ENCODE measurements at regions not wholly inside any gene's neighbourhood (a gene's known extent, or its start where the extent isn't known, plus 50 kb on each side); places are given as distances from the start of the nearest gene placed in this dataset.

DNA sequence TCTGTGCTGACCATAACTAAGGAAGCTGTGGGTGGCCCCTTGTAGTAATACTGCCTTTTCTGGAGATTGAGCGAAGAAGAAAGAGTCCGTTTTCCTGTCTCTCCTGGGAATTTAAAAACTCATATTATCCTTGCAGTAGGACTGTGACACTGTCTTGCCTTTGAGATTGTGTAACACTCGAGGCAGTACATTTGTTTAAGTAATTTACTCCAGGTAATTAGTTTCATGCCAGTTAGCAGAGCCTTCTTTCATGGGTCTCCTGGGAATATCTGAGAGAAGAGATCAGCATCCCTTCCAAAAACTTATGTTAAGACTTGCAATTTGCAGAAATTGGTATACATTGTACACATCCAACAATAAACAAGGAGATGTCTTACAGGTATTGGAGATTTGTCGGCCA is 405.6 kb downstream of the DMRT2 start:
- Mint-ChIP-seq H3K27me3 (no peaks in the 10 kb centered on the region), H3K36me3 (ENCODE audit: insufficient read depth) (no peaks in the 10 kb centered on the region)
- no peak for ATAC-seq (replicated peaks; ENCODE audit: extremely low read depth, poor library complexity, severe bottlenecking)

GRCh38 chr9:1456301-1457024 is 406.3 kb downstream of the DMRT2 start:
- ATAC-seq (replicated peaks; ENCODE audit: extremely low read depth, poor library complexity, severe bottlenecking) (no peak), DNase-seq (ENCODE audit: low spot score in 2 of 2) (no peak)
- H3K4me3 Mint-ChIP-seq, result no peak overlapping the region
- no peaks in the 10 kb centered on the region for H3K36me3 Mint-ChIP-seq (ENCODE audit: insufficient read depth)
- no peaks in the 10 kb centered on the region for H3K4me1 Mint-ChIP-seq
- H3K27ac Mint-ChIP-seq (ENCODE audit: low read depth), result no peak overlapping the region
- no peaks in the 10 kb centered on the region for H3K27me3 Mint-ChIP-seq
- no peaks in the 10 kb centered on the region for H3K9me3 Mint-ChIP-seq

More for the DNA sequence above, 405.6 kb downstream of the DMRT2 start:
- Mint-ChIP-seq H3K4me3 (no peak overlapping the region), H3K4me1 (no peaks in the 10 kb centered on the region), H3K9me3 (no peaks in the 10 kb centered on the region), H3K27ac (ENCODE audit: low read depth) (no peak overlapping the region)
- no peak for DNase-seq (ENCODE audit: low spot score in 2 of 2)

GRCh38 chr9:1457460-1457859 is 407.3 kb downstream of the DMRT2 start:
- H3K4me1 Mint-ChIP-seq, result no peaks in the 10 kb centered on the region
- no peak overlapping the region for H3K27ac Mint-ChIP-seq (ENCODE audit: low read depth)
- ATAC-seq (replicated peaks; ENCODE audit: extremely low read depth, poor library complexity, severe bottlenecking) (no peak), DNase-seq (ENCODE audit: low spot score in 2 of 2) (no peak)
- H3K36me3 Mint-ChIP-seq (ENCODE audit: insufficient read depth), result no peaks in the 10 kb centered on the region
- no peaks in the 10 kb centered on the region for H3K9me3 Mint-ChIP-seq
- no peaks in the 10 kb centered on the region for H3K27me3 Mint-ChIP-seq
- H3K4me3 Mint-ChIP-seq, result no peak overlapping the region

DNA sequence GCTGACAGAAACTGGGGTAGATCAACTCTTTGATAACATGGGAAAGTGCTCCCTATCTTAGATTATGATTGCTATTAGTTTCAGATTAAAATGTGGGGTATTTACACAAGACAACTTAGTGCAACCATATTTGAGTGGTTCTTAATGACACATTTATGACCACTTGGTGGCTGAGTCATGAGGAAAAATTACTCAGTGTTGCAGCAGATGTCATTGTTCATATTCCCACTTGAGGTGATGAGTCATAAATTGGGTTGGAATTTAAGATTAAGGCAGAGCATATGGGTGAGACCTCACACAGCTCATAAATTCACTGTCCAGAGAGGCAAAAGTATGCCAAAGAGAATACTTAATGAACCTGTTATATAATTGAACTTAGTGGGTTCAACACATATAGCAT is 408.3 kb downstream of the DMRT2 start:
- Mint-ChIP-seq H3K9me3 (no peaks in the 10 kb centered on the region), H3K27ac (ENCODE audit: low read depth) (no peak overlapping the region), H3K36me3 (ENCODE audit: insufficient read depth) (no peaks in the 10 kb centered on the region), H3K4me1 (no peaks in the 10 kb centered on the region), H3K27me3 (no peaks in the 10 kb centered on the region), H3K4me3 (no peak overlapping the region)
- ATAC-seq (replicated peaks; ENCODE audit: extremely low read depth, poor library complexity, severe bottlenecking), result no peak
- no peak for DNase-seq (ENCODE audit: low spot score in 2 of 2)

DNA sequence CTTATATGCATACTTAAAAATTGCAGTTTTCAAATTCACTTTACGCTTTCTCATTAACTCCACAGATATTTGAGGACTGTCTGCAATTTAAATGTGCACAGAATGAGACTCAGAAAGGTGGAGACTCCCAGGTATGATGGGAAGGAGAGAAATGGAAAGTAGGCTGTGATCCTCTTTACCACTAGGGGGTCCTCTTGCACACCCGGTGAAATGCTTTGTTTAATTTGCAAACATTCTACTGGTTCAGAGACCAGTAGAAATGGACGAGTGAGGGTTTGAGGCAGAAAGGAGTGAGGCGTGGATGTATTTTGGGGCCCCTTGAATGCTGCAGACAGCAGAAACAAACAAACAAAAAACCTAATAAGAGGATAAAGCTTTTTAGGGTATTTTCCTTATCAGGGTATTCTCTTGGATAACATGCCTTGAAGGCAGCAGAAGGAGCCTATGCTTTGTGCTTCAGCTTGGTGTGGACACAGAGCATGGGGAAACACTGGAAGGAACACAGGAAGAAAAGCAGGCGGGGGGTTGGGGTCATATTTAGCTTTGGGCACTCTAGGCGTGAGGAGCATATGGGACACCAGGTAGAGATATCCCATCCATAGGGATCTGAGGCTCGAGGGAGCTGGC is 410.1 kb downstream of the DMRT2 start:
- Mint-ChIP-seq H3K4me1 (no peaks in the 10 kb centered on the region), H3K27ac (ENCODE audit: low read depth) (no peak overlapping the region), H3K4me3 (no peak overlapping the region), H3K36me3 (ENCODE audit: insufficient read depth) (no peaks in the 10 kb centered on the region), H3K9me3 (no peaks in the 10 kb centered on the region), H3K27me3 (no peaks in the 10 kb centered on the region)
- DNase-seq (ENCODE audit: low spot score in 2 of 2) (no peak), ATAC-seq (replicated peaks; ENCODE audit: extremely low read depth, poor library complexity, severe bottlenecking) (no peak)

DNA sequence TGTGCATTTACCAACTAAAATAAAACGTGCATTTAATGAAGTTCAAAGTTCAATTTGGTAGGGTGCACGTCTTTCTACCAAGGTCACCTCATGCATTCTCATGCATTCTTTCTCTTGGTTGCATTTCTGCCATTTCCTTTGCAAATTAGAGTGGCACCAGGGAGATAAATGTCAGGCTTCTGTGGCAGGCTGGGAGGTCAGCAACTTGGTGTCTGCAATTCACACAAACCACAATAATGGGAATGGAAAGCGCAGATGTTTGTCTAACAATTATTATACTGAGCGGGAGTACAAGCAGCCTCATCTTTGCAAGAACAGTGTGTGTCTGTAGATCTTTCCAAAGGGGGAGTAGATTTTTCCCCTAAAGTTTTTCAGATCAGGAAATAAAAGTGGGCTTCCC is 411.7 kb downstream of the DMRT2 start:
- Mint-ChIP-seq H3K27ac (ENCODE audit: low read depth) (no peak overlapping the region), H3K27me3 (no peaks in the 10 kb centered on the region), H3K9me3 (no peaks in the 10 kb centered on the region), H3K4me1 (no peaks in the 10 kb centered on the region), H3K36me3 (ENCODE audit: insufficient read depth) (no peaks in the 10 kb centered on the region), H3K4me3 (no peak overlapping the region)
- DNase-seq (ENCODE audit: low spot score in 2 of 2) (no peak), ATAC-seq (replicated peaks; ENCODE audit: extremely low read depth, poor library complexity, severe bottlenecking) (no peak)

GRCh38 chr9:1462626-1463308 is 412.6 kb downstream of the DMRT2 start:
- H3K27ac Mint-ChIP-seq (ENCODE audit: low read depth), result no peak overlapping the region
- no peaks in the 10 kb centered on the region for H3K4me1 Mint-ChIP-seq

DNA sequence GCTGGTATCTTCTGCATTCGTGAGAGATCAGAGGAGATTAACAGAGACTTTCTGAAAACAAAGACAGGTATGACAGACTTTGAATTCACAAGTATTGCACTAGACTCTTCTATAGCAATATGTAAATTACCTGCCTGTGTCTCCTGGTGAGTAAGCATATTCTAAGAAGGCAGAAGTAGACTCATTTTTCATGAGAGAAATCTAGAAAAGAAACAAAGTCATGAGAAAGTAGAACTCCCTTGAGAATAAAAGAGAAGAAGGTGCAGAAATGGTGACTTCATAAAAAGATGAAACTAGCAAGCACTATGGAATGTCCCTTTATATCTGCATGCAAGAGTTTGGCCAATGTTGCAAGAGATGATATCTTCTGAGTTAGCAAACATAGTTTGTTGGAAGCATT is 419.8 kb downstream of the DMRT2 start:
- H3K27ac Mint-ChIP-seq (ENCODE audit: low read depth), result no peak overlapping the region

More at GRCh38 chr9:1462626-1463308, 412.6 kb downstream of the DMRT2 start:
- no peaks in the 10 kb centered on the region for H3K27me3 Mint-ChIP-seq
- H3K4me3 Mint-ChIP-seq, result no peak overlapping the region
- no peak for DNase-seq (ENCODE audit: low spot score in 2 of 2)
- no peaks in the 10 kb centered on the region for H3K9me3 Mint-ChIP-seq
- ATAC-seq (replicated peaks; ENCODE audit: extremely low read depth, poor library complexity, severe bottlenecking), result no peak
- H3K36me3 Mint-ChIP-seq (ENCODE audit: insufficient read depth), result no peaks in the 10 kb centered on the region

GRCh38 chr9:1473956-1474634 is 423.9 kb downstream of the DMRT2 start:
- Mint-ChIP-seq H3K36me3 (ENCODE audit: insufficient read depth) (no peaks in the 10 kb centered on the region), H3K9me3 (no peaks in the 10 kb centered on the region), H3K27me3 (no peaks in the 10 kb centered on the region), H3K4me1 (no peaks in the 10 kb centered on the region), H3K4me3 (no peak overlapping the region), H3K27ac (ENCODE audit: low read depth) (no peak overlapping the region)
- no peak for ATAC-seq (replicated peaks; ENCODE audit: extremely low read depth, poor library complexity, severe bottlenecking)
- DNase-seq (ENCODE audit: low spot score in 2 of 2), result no peak

More for the DNA sequence above, 419.8 kb downstream of the DMRT2 start:
- DNase-seq (ENCODE audit: low spot score in 2 of 2) (no peak), ATAC-seq (replicated peaks; ENCODE audit: extremely low read depth, poor library complexity, severe bottlenecking) (no peak)
- no peaks in the 10 kb centered on the region for H3K27me3 Mint-ChIP-seq
- H3K9me3 Mint-ChIP-seq, result no peaks in the 10 kb centered on the region
- H3K36me3 Mint-ChIP-seq (ENCODE audit: insufficient read depth), result no peaks in the 10 kb centered on the region
- no peaks in the 10 kb centered on the region for H3K4me1 Mint-ChIP-seq
- no peak overlapping the region for H3K4me3 Mint-ChIP-seq

DNA sequence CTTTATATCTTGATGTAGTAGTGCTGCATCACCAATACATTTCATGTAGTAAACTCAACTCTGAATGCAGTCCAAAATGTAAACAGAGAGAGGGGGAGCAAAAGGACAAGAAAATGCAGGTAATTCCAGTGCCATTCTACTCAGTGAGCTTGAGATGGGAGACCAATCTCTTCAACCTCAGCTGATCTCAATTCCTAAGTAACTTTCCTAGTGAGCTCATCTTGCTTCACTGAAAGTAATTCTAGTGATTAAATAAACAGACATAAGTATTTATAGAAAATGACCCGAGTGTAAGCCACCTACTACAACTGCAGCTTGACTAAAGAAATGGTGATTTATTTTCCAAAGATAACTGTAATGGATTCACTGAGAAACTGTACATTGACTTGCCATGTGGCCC is 424.5 kb downstream of the DMRT2 start:
- no peak overlapping the region for H3K4me3 Mint-ChIP-seq
- no peaks in the 10 kb centered on the region for H3K36me3 Mint-ChIP-seq (ENCODE audit: insufficient read depth)
- H3K9me3 Mint-ChIP-seq, result no peaks in the 10 kb centered on the region
- no peak for ATAC-seq (replicated peaks; ENCODE audit: extremely low read depth, poor library complexity, severe bottlenecking)
- H3K27ac Mint-ChIP-seq (ENCODE audit: low read depth), result no peak overlapping the region
- H3K27me3 Mint-ChIP-seq, result no peaks in the 10 kb centered on the region
- no peak for DNase-seq (ENCODE audit: low spot score in 2 of 2)
- no peaks in the 10 kb centered on the region for H3K4me1 Mint-ChIP-seq

DNA sequence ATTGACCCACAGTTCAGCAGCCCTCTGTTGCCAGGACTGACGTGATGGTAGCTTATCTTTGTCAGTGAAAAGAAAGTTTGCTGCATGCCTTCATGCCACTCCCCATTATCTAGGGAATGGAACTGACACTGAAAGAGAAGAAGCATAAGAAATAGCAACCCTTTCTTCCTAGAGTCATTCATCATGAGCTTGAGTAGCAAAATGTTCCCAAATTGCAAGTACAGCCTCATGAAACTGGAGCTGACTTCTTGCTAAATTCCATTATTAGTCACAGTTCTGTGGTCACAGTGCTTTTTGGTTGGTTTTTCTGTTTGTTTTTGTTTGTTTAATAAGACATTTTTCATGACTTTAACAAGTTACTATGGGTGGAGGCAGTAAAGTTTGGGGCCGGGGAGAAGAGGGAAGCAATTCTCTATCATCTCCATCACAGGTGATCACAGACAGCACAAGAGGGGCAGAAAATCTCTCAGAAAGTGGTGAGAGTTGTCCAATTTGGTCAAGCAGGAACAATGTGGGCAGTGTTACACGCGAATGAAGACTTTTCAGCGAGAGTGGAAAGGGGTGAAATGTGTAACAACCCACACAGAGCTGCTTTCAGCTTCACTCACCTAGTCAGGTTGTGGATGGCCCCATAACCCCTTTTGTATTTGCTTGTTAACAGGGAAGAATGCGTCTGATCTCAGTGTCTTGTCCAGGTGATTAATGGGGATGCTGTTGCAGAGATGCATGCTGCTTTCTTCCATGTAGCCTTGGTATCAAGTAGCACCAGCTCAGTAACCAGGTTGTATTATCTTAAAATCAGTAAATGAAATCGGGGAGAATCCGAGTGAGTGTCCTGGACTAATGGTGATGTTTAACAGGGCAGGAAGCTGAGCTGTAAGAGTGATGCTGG is 440.4 kb downstream of the DMRT2 start:
- H3K4me3 Mint-ChIP-seq, result no peak overlapping the region
- H3K9me3 Mint-ChIP-seq, result peaks cover 5% of the 10 kb centered on the region
- DNase-seq (ENCODE audit: low spot score in 2 of 2), result no peak
- no peaks in the 10 kb centered on the region for H3K4me1 Mint-ChIP-seq
- no peaks in the 10 kb centered on the region for H3K27me3 Mint-ChIP-seq
- no peak overlapping the region for H3K27ac Mint-ChIP-seq (ENCODE audit: low read depth)
- ATAC-seq (replicated peaks; ENCODE audit: extremely low read depth, poor library complexity, severe bottlenecking), result no peak
- H3K36me3 Mint-ChIP-seq (ENCODE audit: insufficient read depth), result no peaks in the 10 kb centered on the region

DNA sequence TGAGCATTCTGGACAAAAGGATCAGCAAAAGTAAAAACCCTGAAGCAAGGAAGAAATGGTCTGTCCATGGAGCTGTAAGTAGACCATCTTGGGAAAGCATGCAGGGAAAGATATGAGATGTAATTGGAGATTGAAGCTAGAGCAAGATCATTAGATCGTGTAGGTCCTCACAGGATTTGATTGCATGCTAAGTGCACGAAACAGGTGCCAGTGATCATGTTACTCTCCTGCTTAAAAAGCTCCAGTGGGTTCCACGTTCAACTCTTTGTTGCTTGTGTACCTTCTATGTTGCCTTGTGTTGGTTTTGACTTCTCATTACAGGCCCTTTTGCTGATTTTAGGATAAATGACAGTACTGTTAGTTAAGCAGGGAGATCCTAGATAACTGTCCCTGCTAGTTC is 442.0 kb downstream of the DMRT2 start:
- Mint-ChIP-seq H3K36me3 (ENCODE audit: insufficient read depth) (no peaks in the 10 kb centered on the region), H3K27ac (ENCODE audit: low read depth) (no peak overlapping the region), H3K9me3 (peaks cover 5% of the 10 kb centered on the region), H3K27me3 (no peaks in the 10 kb centered on the region), H3K4me3 (no peak overlapping the region), H3K4me1 (no peaks in the 10 kb centered on the region)
- ATAC-seq (replicated peaks; ENCODE audit: extremely low read depth, poor library complexity, severe bottlenecking) (no peak), DNase-seq (ENCODE audit: low spot score in 2 of 2) (no peak)
